NCI-H2107 treated with DMSO at 0.1 percent for 48 hours (cell line): ENCODE measurements at regions not wholly inside any gene's neighbourhood (a gene's known extent, or its start where the extent isn't known, plus 50 kb on each side); places are given as distances from the start of the nearest gene placed in this dataset.

Experiments
- DNase-seq: peaks from one replicate; lab custom pipeline; 2025; ENCODE audit not compliant: unreplicated experiment; lab: John Stamatoyannopoulos, UW

GRCh38 chr10:90975096-90975495 lies 54.2 kb upstream of the ANKRD1 start:
- no peak for DNase-seq

GRCh38 chr10:90977162-90977854 lies 56.4 kb upstream of the ANKRD1 start:
- no peak for DNase-seq

- no peak for DNase-seq
Measured at GRCh38 chr10:90977855-90978486, 57.1 kb upstream of the ANKRD1 start.

- DNase-seq = no peak
Measured at GRCh38 chr10:90982406-90983008, 61.6 kb upstream of the ANKRD1 start.

- DNase-seq = peak; percentile 33
Measured at GRCh38 chr10:90983914-90984549, 63.1 kb upstream of the ANKRD1 start.

- DNase-seq = no peak
Measured at GRCh38 chr10:90984898-90985297, 64.0 kb upstream of the ANKRD1 start.

- DNase-seq = no peak
Measured at GRCh38 chr10:90985321-90985933, 64.5 kb upstream of the ANKRD1 start.

- no peak for DNase-seq
Measured at GRCh38 chr10:90986136-90986760, 65.4 kb upstream of the ANKRD1 start.

GRCh38 chr10:90986870-90987269 lies 66.0 kb upstream of the ANKRD1 start:
- no peak for DNase-seq

GRCh38 chr10:90987383-90987782 lies 66.5 kb upstream of the ANKRD1 start:
- no peak for DNase-seq

- DNase-seq = no peak
Measured at GRCh38 chr10:90988024-90988423, 67.1 kb upstream of the ANKRD1 start.

- DNase-seq = no peak
Measured at GRCh38 chr10:90988802-90989201, 67.9 kb upstream of the ANKRD1 start.

GRCh38 chr10:90989378-90989777 lies 68.5 kb upstream of the ANKRD1 start:
- DNase-seq = no peak

- no peak for DNase-seq
Measured at GRCh38 chr10:90992462-90992861, 71.6 kb upstream of the ANKRD1 start.

GRCh38 chr10:90993340-90993739 lies 72.5 kb upstream of the ANKRD1 start:
- no peak for DNase-seq

- DNase-seq = no peak
Measured at GRCh38 chr10:90997670-90998069, 76.8 kb upstream of the ANKRD1 start.

- no peak for DNase-seq
Measured at GRCh38 chr10:90998733-90999511, 78.0 kb upstream of the ANKRD1 start.

GRCh38 chr10:90999512-91000172 lies 78.8 kb upstream of the ANKRD1 start:
- DNase-seq = no peak

- DNase-seq = no peak
Measured at GRCh38 chr10:91000470-91000869, 79.6 kb upstream of the ANKRD1 start.

GRCh38 chr10:91000985-91001384 lies 80.1 kb upstream of the ANKRD1 start:
- no peak for DNase-seq
